GM12878 (cell line): ENCODE measurements at regions not wholly inside any gene's neighbourhood (a gene's known extent, or its start where the extent isn't known, plus 50 kb on each side); places are given as distances from the start of the nearest gene placed in this dataset.

Experiments used
- ATAC-seq: fragments of 200-7000 bp; cut with Tn5 transposase; 3 replicates; pipeline ENCODE4 v1.9.1; 2020; ENCODE audit warnings: mild to moderate bottlenecking, moderate library complexity
- BruUV-seq: library from RNA; stranded (reverse); fragments of 400-500 nt; replicated peaks from 2 replicates; lab custom pipeline; 2021; lab: Mats Ljungman, UMichigan
- CTCF ChIA-PET: fragments of 300-600 bp; sonication (Branson Sonifier 250); formaldehyde crosslinking; extraction: SDS; loops from one replicate; lab custom pipeline; 2021; ENCODE audit warnings: inconsistent platforms; lab: Yijun Ruan, JAX
- POLR2A ChIA-PET: fragments of 350-600 bp; formaldehyde crosslinking; extraction: SDS; loops from one replicate; lab custom pipeline; 2021; ENCODE audit warnings: inconsistent platforms; lab: Charles Lee
- RAD21 ChIA-PET: fragments of 300-600 bp; sonication (Branson Sonifier 250); formaldehyde crosslinking; loops from one replicate; lab custom pipeline; 2023; ENCODE audit warnings: antibody characterized with exemption; ENCODE audit not compliant: unreplicated experiment; lab: Charles Lee
- SMC1A ChIA-PET: fragments of 300-600 bp; sonication (Branson Sonifier 250); formaldehyde crosslinking; loops from one replicate; lab custom pipeline; 2023; ENCODE audit not compliant: unreplicated experiment, uncharacterized antibody; lab: Charles Lee
- DNase-seq: peaks from one replicate; pipeline ENCODE4 v3.0.0-alpha.2; 2011; ENCODE audit warnings: low read depth, low spot score
- FAIRE-seq: peaks from 3 replicates; lab custom pipeline; 2011; peaks lifted over from hg19 to GRCh38; lab: Jason Lieb, UNC
- H2AFZ ChIP-seq: 2 replicates; pipeline ENCODE4 v1.6.0; 2011; ENCODE audit warnings: low read depth, low read length, control low read depth; ENCODE audit not compliant: control insufficient read depth
- H3K27ac ChIP-seq: 2 replicates; pipeline ENCODE4 v1.5.1; 2011; ENCODE audit warnings: control low read depth; ENCODE audit not compliant: control insufficient read depth, insufficient read depth
- H3K27me3 ChIP-seq, 2 experiments: replicated peaks in 1 of 2; 2 replicates each; pipeline versions ENCODE4 v1.6.0 to v1.6.1; 2011; ENCODE audit warnings: low read length in 1 of 2; ENCODE audit not compliant: control insufficient read depth in 2 of 2, insufficient read depth in 2 of 2
- H3K36me3 ChIP-seq, 2 experiments: 2 replicates each; pipeline ENCODE4 v1.5.1; 2011; ENCODE audit warnings: low read length in 1 of 2; ENCODE audit not compliant: control insufficient read depth in 2 of 2, insufficient read depth in 2 of 2
- H3K4me1 ChIP-seq: 2 replicates; pipeline ENCODE4 v1.6.1; 2011; ENCODE audit warnings: mild to moderate bottlenecking, low read length, moderate library complexity, mixed read lengths; ENCODE audit not compliant: control insufficient read depth, insufficient read depth
- H3K4me2 ChIP-seq: 2 replicates; pipeline ENCODE4 v1.6.0; 2011; ENCODE audit warnings: control low read depth; ENCODE audit not compliant: control insufficient read depth, insufficient read depth
- H3K4me3 ChIP-seq: fragments of 200-600 bp; sonication (generic); 2 replicates; pipeline ENCODE4 v1.5.1; 2016
- H3K79me2 ChIP-seq: 2 replicates; pipeline ENCODE4 v1.6.0; 2011; ENCODE audit warnings: low read length; ENCODE audit not compliant: control insufficient read depth, insufficient read depth
- H3K9ac ChIP-seq: 2 replicates; pipeline ENCODE4 v1.8.0; 2011; ENCODE audit warnings: low read length, control low read depth, mixed read lengths; ENCODE audit not compliant: control insufficient read depth, insufficient read depth
- H3K9me3 ChIP-seq: replicated peaks from 3 replicates; pipeline ENCODE4 v1.5.1; 2011; ENCODE audit warnings: mild to moderate bottlenecking, low read length; ENCODE audit not compliant: control insufficient read depth, insufficient read depth
- H4K20me1 ChIP-seq: 2 replicates; pipeline ENCODE4 v1.6.0; 2011; ENCODE audit not compliant: control insufficient read depth, insufficient read depth
- DPF2 ChIP-seq: fragments of 450-650 bp; IDR thresholded peaks from 2 replicates; pipeline ENCODE4 v1.6.1; 2017; ENCODE audit warnings: mild to moderate bottlenecking
- EED ChIP-seq: sonication (generic); IDR thresholded peaks from 2 replicates; pipeline ENCODE4 v1.6.1; 2016; ENCODE audit warnings: antibody characterized with exemption, low read depth
- FOS ChIP-seq: IDR thresholded peaks from 3 replicates; pipeline ENCODE4 v1.6.1; 2011; ENCODE audit warnings: borderline replicate concordance; ENCODE audit not compliant: insufficient read length; ENCODE audit errors: extremely low read depth
- HDGF ChIP-seq: fragments of 450-650 bp; IDR thresholded peaks from 2 replicates; pipeline ENCODE4 v1.6.1; 2016; ENCODE audit warnings: antibody characterized with exemption
- IKZF2 ChIP-seq, 2 experiments: fragments of 450-650 bp; IDR thresholded peaks; 2 replicates each; pipeline ENCODE4 v1.6.1; 2017; ENCODE audit warnings: mild to moderate bottlenecking in 2 of 2, moderate library complexity in 2 of 2
- IRF5 ChIP-seq: fragments of 450-650 bp; IDR thresholded peaks from 2 replicates; pipeline ENCODE4 v1.6.1; 2017; ENCODE audit warnings: borderline replicate concordance
- NR2F1 ChIP-seq: fragments of 450-650 bp; conservative IDR thresholded peaks from 2 replicates; pipeline ENCODE4 v1.6.1; 2017; ENCODE audit warnings: mild to moderate bottlenecking
- RUNX3 ChIP-seq: IDR thresholded peaks from 2 replicates; pipeline ENCODE4 v1.6.1; 2012; ENCODE audit warnings: low read length, inconsistent platforms
- SPI1 ChIP-seq: IDR thresholded peaks from 2 replicates; pipeline ENCODE4 v1.6.1; 2011; ENCODE audit warnings: low read depth, mild to moderate bottlenecking, low read length, moderate library complexity, borderline replicate concordance; ENCODE audit not compliant: insufficient read depth
- WGBS: methylation state at CpG from one replicate; pipeline ENCODE4 v1.1.6; 2016; ENCODE audit warnings: low lambda C conversion rate; ENCODE audit not compliant: insufficient replicate concordance, insufficient coverage; ENCODE audit errors: missing lambda C conversion rate; 5-methylcytosine and 5-hydroxymethylcytosine counted together
- in situ Hi-C: fragments of 300-500 bp; cut with MboI; formaldehyde crosslinking; loops from 9 replicates; pipeline ENCODE4 v1.14.3; 2018; ENCODE audit warnings: mixed read lengths
- intact Hi-C: fragments of 100-400 bp; cut with micrococcal nuclease; formaldehyde crosslinking; loops from one replicate; pipeline ENCODE4 v1.14.2; 2022; ENCODE audit not compliant: unreplicated experiment

- H3K79me2 ChIP-seq, result no peaks in the 10 kb centered on the region
- ChIA-PET POLR2A (interaction anchor here (1.1 kb wide), 1 partner anchor 10 kb away, joined by 3 read pairs; no protein-coding TSS in a partner anchor), SMC1A (interaction anchor here (1.4 kb wide), 1 partner anchor 18 kb away, joined by 4 read pairs; no protein-coding TSS in a partner anchor), RAD21 (no interaction called here), CTCF (interaction anchor here (0.9 kb wide), 1 partner anchor 8 kb away, joined by 4 read pairs; no protein-coding TSS in a partner anchor)
- no peaks in the 10 kb centered on the region for H3K27me3 ChIP-seq
- DNase-seq (peak; percentile 21), FAIRE-seq (peak; percentile 91), ATAC-seq (peak; percentile 88)
- no peak overlapping the region for H3K4me2 ChIP-seq
- in situ Hi-C loops (no loop called here), intact Hi-C loops (no loop called here)
- TF ChIP-seq SPI1, result 0 out of 2 replicates have a peak, but pooled peaks have one; percentile 8
- peak in 1 of 2 experiments; percentile 35; a peak in 2 of 4 replicates for TF ChIP-seq IKZF2 (IDR thresholded peaks at IDR 0.05)
- TF ChIP-seq NR2F1, result peak; percentile 47; the same call in 1 of the 2 replicates
- peak; percentile 47; the same call in 1 of the 2 replicates for TF ChIP-seq RUNX3
- 0 out of 2 replicates have a peak, but pooled peaks have one; percentile 17 for TF ChIP-seq EED
- TF ChIP-seq DPF2, result 0 out of 2 replicates have a peak, but pooled peaks have one; percentile 15
- TF ChIP-seq FOS, result no peak
- TF ChIP-seq IRF5, result no peak
- TF ChIP-seq HDGF, result no peak
- H3K36me3 ChIP-seq, result no peaks in the 10 kb centered on the region
- peaks cover 10% of the 10 kb centered on the region for H3K4me1 ChIP-seq
- H3K27ac ChIP-seq, result no peak overlapping the region
- no peak overlapping the region for H2AFZ ChIP-seq
- no peak overlapping the region for H3K4me3 ChIP-seq
- H3K9ac ChIP-seq, result no peak overlapping the region
- H3K9me3 ChIP-seq, result no peaks in the 10 kb centered on the region
- 23% methylated on average over 2 of the region's 2 CpGs for WGBS
- no TSS peak for BruUV-seq
- no peaks in the 10 kb centered on the region for H4K20me1 ChIP-seq
Measured at GRCh38 chr2:142585785-142586184, 291.7 kb upstream of the KYNU start.
